GM23248 (cell line): ENCODE measurements at regions not wholly inside any gene's neighbourhood (a gene's known extent, or its start where the extent isn't known, plus 50 kb on each side); places are given as distances from the start of the nearest gene placed in this dataset.

Source experiments
- EZH2 ChIP-seq: fragments of 200-600 bp; sonication (generic); IDR thresholded peaks from 2 replicates; pipeline ENCODE4 v1.6.1; 2018; ENCODE audit warnings: antibody characterized with exemption, mild to moderate bottlenecking; ENCODE audit not compliant: insufficient read depth, poor library complexity, severe bottlenecking
- EZH2phosphoT487 ChIP-seq: fragments of 200-600 bp; sonication (generic); IDR thresholded peaks from 2 replicates; pipeline ENCODE4 v1.6.1; 2018; ENCODE audit warnings: antibody characterized with exemption, moderate library complexity, mild to moderate bottlenecking, low read depth; ENCODE audit not compliant: insufficient read depth

GRCh38 chr20:21820688-21821087 is 115.2 kb downstream of the PAX1 start:
- no peak for TF ChIP-seq EZH2
- no peak for TF ChIP-seq EZH2phosphoT487
